Osteoblast (primary cell): ENCODE measurements at regions not wholly inside any gene's neighbourhood (a gene's known extent, or its start where the extent isn't known, plus 50 kb on each side); places are given as distances from the start of the nearest gene placed in this dataset.

Experiments used
- DNase-seq: peaks from one replicate; pipeline ENCODE4 v3.0.0; 2011; ENCODE audit warnings: low spot score, mixed read lengths; ENCODE audit not compliant: insufficient read length; ENCODE audit errors: missing footprints
- H2AFZ ChIP-seq: 2 replicates; pipeline ENCODE4 v1.6.0; 2011; ENCODE audit warnings: mild to moderate bottlenecking, low read length
- H3K27ac ChIP-seq: 2 replicates; pipeline ENCODE4 v1.5.1; 2011; ENCODE audit warnings: mild to moderate bottlenecking, low read depth, low read length, moderate library complexity
- H3K27me3 ChIP-seq: 2 replicates; pipeline ENCODE4 v1.6.0; 2012; ENCODE audit warnings: mild to moderate bottlenecking, control low read depth, inconsistent platforms, low read length, moderate library complexity; ENCODE audit not compliant: insufficient read depth
- H3K36me3 ChIP-seq: 2 replicates; pipeline ENCODE4 v1.5.1; 2011; ENCODE audit warnings: mild to moderate bottlenecking, low read length, control low read depth, moderate library complexity; ENCODE audit not compliant: insufficient read depth
- H3K4me1 ChIP-seq: 2 replicates; pipeline ENCODE4 v1.5.1; 2011; ENCODE audit warnings: mild to moderate bottlenecking, low read length, control low read depth, moderate library complexity; ENCODE audit not compliant: insufficient read depth
- H3K4me2 ChIP-seq: 2 replicates; pipeline ENCODE4 v1.6.0; 2011; ENCODE audit warnings: mild to moderate bottlenecking, low read length; ENCODE audit not compliant: insufficient read depth
- H3K4me3 ChIP-seq: fragments of 200-600 bp; sonication (generic); 3 replicates; pipeline ENCODE4 v1.5.1; 2012; ENCODE audit warnings: mild to moderate bottlenecking, low read length, inconsistent platforms; ENCODE audit not compliant: insufficient read depth
- H3K79me2 ChIP-seq: 2 replicates; pipeline ENCODE4 v1.6.0; 2012; ENCODE audit warnings: mild to moderate bottlenecking, low read length, control low read depth, inconsistent platforms; ENCODE audit not compliant: insufficient read depth
- H3K9me3 ChIP-seq: 2 replicates; pipeline ENCODE4 v1.5.1; 2011; ENCODE audit warnings: low read depth, low read length, control low read depth
- H4K20me1 ChIP-seq: 2 replicates; pipeline ENCODE4 v1.6.0; 2012; ENCODE audit warnings: mild to moderate bottlenecking, low read length, control low read depth; ENCODE audit not compliant: insufficient read depth
- TF ChIP-seq, protein P1 (sequence below): IDR thresholded peaks from 2 replicates; pipeline ENCODE4 v1.5.1; 2011; ENCODE audit warnings: mild to moderate bottlenecking, low read depth, low read length, moderate library complexity; ENCODE audit errors: extremely low read depth

DNA sequence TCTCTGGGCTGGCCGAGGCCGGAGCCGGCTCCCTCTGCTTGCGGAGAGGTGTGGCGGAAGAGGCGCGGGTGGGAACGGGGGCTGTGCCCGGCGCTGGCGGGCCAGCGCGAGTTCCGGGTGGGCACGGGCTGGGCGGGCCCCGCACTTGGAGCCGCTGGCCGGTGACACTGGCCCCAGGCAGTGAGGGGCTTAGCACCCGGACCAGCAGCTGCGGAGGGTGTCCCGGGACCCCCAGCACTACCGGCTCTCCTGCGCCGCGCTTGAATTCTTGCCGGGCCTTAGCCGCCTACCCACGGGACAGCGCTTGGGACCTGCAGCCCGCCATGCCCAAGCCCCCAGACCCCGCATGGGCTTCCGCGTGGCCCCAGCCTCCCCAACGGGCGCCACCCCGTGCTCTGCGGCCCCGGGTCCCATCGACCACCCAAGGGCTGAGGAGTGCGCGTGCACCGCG is 736.3 kb upstream of the ARRDC4 start:
- Histone ChIP-seq H3K4me2 (no peak overlapping the region), H3K4me1 (no peaks in the 10 kb centered on the region), H3K27ac (no peak overlapping the region), H3K27me3 (no peaks in the 10 kb centered on the region), H3K79me2 (no peaks in the 10 kb centered on the region), H4K20me1 (no peaks in the 10 kb centered on the region), H3K36me3 (no peaks in the 10 kb centered on the region), H3K4me3 (no peak overlapping the region), H2AFZ (no peak overlapping the region), H3K9me3 (no peaks in the 10 kb centered on the region)
- no peak for DNase-seq
- TF ChIP-seq, protein P1, sequence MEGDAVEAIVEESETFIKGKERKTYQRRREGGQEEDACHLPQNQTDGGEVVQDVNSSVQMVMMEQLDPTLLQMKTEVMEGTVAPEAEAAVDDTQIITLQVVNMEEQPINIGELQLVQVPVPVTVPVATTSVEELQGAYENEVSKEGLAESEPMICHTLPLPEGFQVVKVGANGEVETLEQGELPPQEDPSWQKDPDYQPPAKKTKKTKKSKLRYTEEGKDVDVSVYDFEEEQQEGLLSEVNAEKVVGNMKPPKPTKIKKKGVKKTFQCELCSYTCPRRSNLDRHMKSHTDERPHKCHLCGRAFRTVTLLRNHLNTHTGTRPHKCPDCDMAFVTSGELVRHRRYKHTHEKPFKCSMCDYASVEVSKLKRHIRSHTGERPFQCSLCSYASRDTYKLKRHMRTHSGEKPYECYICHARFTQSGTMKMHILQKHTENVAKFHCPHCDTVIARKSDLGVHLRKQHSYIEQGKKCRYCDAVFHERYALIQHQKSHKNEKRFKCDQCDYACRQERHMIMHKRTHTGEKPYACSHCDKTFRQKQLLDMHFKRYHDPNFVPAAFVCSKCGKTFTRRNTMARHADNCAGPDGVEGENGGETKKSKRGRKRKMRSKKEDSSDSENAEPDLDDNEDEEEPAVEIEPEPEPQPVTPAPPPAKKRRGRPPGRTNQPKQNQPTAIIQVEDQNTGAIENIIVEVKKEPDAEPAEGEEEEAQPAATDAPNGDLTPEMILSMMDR, result no peak

GRCh38 chr15:97234851-97235610 is 725.5 kb upstream of the ARRDC4 start:
- Histone ChIP-seq H3K27me3 (no peaks in the 10 kb centered on the region), H3K27ac (no peak overlapping the region), H3K4me2 (peak overlapping the region; percentile 48), H3K4me3 (no peak overlapping the region), H3K4me1 (no peaks in the 10 kb centered on the region), H3K36me3 (no peaks in the 10 kb centered on the region), H3K9me3 (no peaks in the 10 kb centered on the region), H3K79me2 (no peaks in the 10 kb centered on the region), H4K20me1 (no peaks in the 10 kb centered on the region), H2AFZ (no peak overlapping the region)
- peak; percentile 78 for DNase-seq
- TF ChIP-seq, protein P1, result peak; percentile 87

- Histone ChIP-seq H3K27me3 (no peaks in the 10 kb centered on the region), H3K4me1 (no peaks in the 10 kb centered on the region), H3K9me3 (no peaks in the 10 kb centered on the region), H3K27ac (no peak overlapping the region), H2AFZ (no peak overlapping the region), H3K4me3 (no peak overlapping the region), H4K20me1 (no peaks in the 10 kb centered on the region), H3K79me2 (no peaks in the 10 kb centered on the region), H3K36me3 (no peaks in the 10 kb centered on the region), H3K4me2 (peak overlapping the region; percentile 48)
- TF ChIP-seq, protein P1, result no peak
- no peak for DNase-seq
Observed at GRCh38 chr15:97235611-97235985, 724.9 kb upstream of the ARRDC4 start.

- Histone ChIP-seq H3K4me1 (no peaks in the 10 kb centered on the region), H3K79me2 (no peaks in the 10 kb centered on the region), H3K27ac (no peak overlapping the region), H2AFZ (no peak overlapping the region), H3K4me2 (no peak overlapping the region), H3K4me3 (no peak overlapping the region), H4K20me1 (no peaks in the 10 kb centered on the region), H3K27me3 (no peaks in the 10 kb centered on the region), H3K36me3 (no peaks in the 10 kb centered on the region), H3K9me3 (no peaks in the 10 kb centered on the region)
- TF ChIP-seq, protein P1, result no peak
- DNase-seq, result no peak
Observed at GRCh38 chr15:97236140-97236539, 724.4 kb upstream of the ARRDC4 start.
